ENCODE measurements at regions not wholly inside any gene's neighbourhood (a gene's known extent, or its start where the extent isn't known, plus 50 kb on each side); places are given as distances from the start of the nearest gene placed in this dataset.
"Not testable (repeated sequence)": the region's sequence is repeated elsewhere in the genome, so short reads cannot be mapped to it uniquely, and the experiment has no call there.

- Mint-ChIP-seq H3K4me1 (no peaks in the 10 kb centered on the region), H3K9me3 (no peaks in the 10 kb centered on the region), H3K36me3 (ENCODE audit: low read depth) (no peaks in the 10 kb centered on the region), H3K27me3 (peaks cover 17% of the 10 kb centered on the region), H3K27ac (no peak overlapping the region), H3K4me3 (no peak overlapping the region)
- intact Hi-C loops (cut with micrococcal nuclease), result no loop called here
- DNase-seq, result no peak
Measured at GRCh38 chr9:87342743-87343142, 154.9 kb upstream of the DAPK1 start.

- Mint-ChIP-seq H3K36me3 (ENCODE audit: low read depth) (no peaks in the 10 kb centered on the region), H3K9me3 (no peaks in the 10 kb centered on the region), H3K4me1 (no peaks in the 10 kb centered on the region), H3K27ac (no peak overlapping the region), H3K4me3 (no peak overlapping the region), H3K27me3 (peaks cover 5% of the 10 kb centered on the region)
- DNase-seq, result no peak
- intact Hi-C loops (cut with micrococcal nuclease), result no loop called here
Measured at GRCh38 chr9:87343816-87344430, 153.7 kb upstream of the DAPK1 start.

- H3K27ac Mint-ChIP-seq, result no peak overlapping the region
- intact Hi-C loops (cut with micrococcal nuclease), result no loop called here
- no peaks in the 10 kb centered on the region for H3K36me3 Mint-ChIP-seq (ENCODE audit: low read depth)
- no peaks in the 10 kb centered on the region for H3K9me3 Mint-ChIP-seq
- no peaks in the 10 kb centered on the region for H3K4me1 Mint-ChIP-seq
- no peak for DNase-seq
- peaks cover 2% of the 10 kb centered on the region for H3K27me3 Mint-ChIP-seq
- no peak overlapping the region for H3K4me3 Mint-ChIP-seq
Measured at GRCh38 chr9:87346061-87346665, 151.5 kb upstream of the DAPK1 start.

GRCh38 chr9:87350915-87351314, 146.8 kb upstream of the DAPK1 start:
- intact Hi-C loops (cut with micrococcal nuclease), result no loop called here
- Mint-ChIP-seq H3K4me3 (no peak overlapping the region), H3K36me3 (ENCODE audit: low read depth) (no peaks in the 10 kb centered on the region), H3K9me3 (no peaks in the 10 kb centered on the region), H3K27ac (no peak overlapping the region), H3K4me1 (no peaks in the 10 kb centered on the region), H3K27me3 (peaks cover 4% of the 10 kb centered on the region)
- DNase-seq, result no peak

- Mint-ChIP-seq H3K27ac (no peak overlapping the region), H3K27me3 (peaks cover 4% of the 10 kb centered on the region), H3K9me3 (no peaks in the 10 kb centered on the region)
Measured at GRCh38 chr9:87353301-87353700, 144.4 kb upstream of the DAPK1 start.

GRCh38 chr9:87354147-87354546, 143.5 kb upstream of the DAPK1 start:
- Mint-ChIP-seq H3K36me3 (ENCODE audit: low read depth) (no peaks in the 10 kb centered on the region), H3K27me3 (peaks cover 3% of the 10 kb centered on the region), H3K4me1 (no peaks in the 10 kb centered on the region), H3K27ac (no peak overlapping the region), H3K9me3 (no peaks in the 10 kb centered on the region), H3K4me3 (no peak overlapping the region)
- DNase-seq, result no peak
- intact Hi-C loops (cut with micrococcal nuclease), result no loop called here

More at GRCh38 chr9:87353301-87353700, 144.4 kb upstream of the DAPK1 start:
- H3K4me1 Mint-ChIP-seq, result no peaks in the 10 kb centered on the region
- no peak for DNase-seq
- H3K4me3 Mint-ChIP-seq, result no peak overlapping the region
- intact Hi-C loops (cut with micrococcal nuclease), result no loop called here
- H3K36me3 Mint-ChIP-seq (ENCODE audit: low read depth), result no peaks in the 10 kb centered on the region

- no peak overlapping the region for H3K4me3 Mint-ChIP-seq
- intact Hi-C loops (cut with micrococcal nuclease), result no loop called here
- no peaks in the 10 kb centered on the region for H3K9me3 Mint-ChIP-seq
- no peak overlapping the region for H3K27ac Mint-ChIP-seq
- H3K36me3 Mint-ChIP-seq (ENCODE audit: low read depth), result no peaks in the 10 kb centered on the region
- peak; percentile 12 for DNase-seq
- peaks cover 10% of the 10 kb centered on the region for H3K27me3 Mint-ChIP-seq
- H3K4me1 Mint-ChIP-seq, result no peaks in the 10 kb centered on the region
Measured at GRCh38 chr9:87357600-87357999, 140.1 kb upstream of the DAPK1 start.

- H3K4me1 Mint-ChIP-seq, result no peaks in the 10 kb centered on the region
- H3K4me3 Mint-ChIP-seq, result no peak overlapping the region
- peaks cover 13% of the 10 kb centered on the region for H3K27me3 Mint-ChIP-seq
- no peaks in the 10 kb centered on the region for H3K9me3 Mint-ChIP-seq
- intact Hi-C loops (cut with micrococcal nuclease), result no loop called here
- peak; percentile 18 for DNase-seq
- H3K36me3 Mint-ChIP-seq (ENCODE audit: low read depth), result no peaks in the 10 kb centered on the region
- H3K27ac Mint-ChIP-seq, result no peak overlapping the region
Measured at GRCh38 chr9:87359264-87359663, 138.4 kb upstream of the DAPK1 start.

GRCh38 chr9:87359958-87360601, 137.6 kb upstream of the DAPK1 start:
- H3K27ac Mint-ChIP-seq, result no peak overlapping the region

GRCh38 chr9:87370049-87370685, 127.5 kb upstream of the DAPK1 start:
- H3K36me3 Mint-ChIP-seq (ENCODE audit: low read depth), result no peaks in the 10 kb centered on the region
- H3K27ac Mint-ChIP-seq, result no peak overlapping the region
- H3K4me3 Mint-ChIP-seq, result no peak overlapping the region
- intact Hi-C loops (cut with micrococcal nuclease), result loop anchor here (5.0 kb wide), 1 partner anchor 92 kb away; no protein-coding TSS in a partner anchor
- peaks cover 8% of the 10 kb centered on the region for H3K4me1 Mint-ChIP-seq
- H3K27me3 Mint-ChIP-seq, result peaks cover 12% of the 10 kb centered on the region
- DNase-seq, result no peak
- no peaks in the 10 kb centered on the region for H3K9me3 Mint-ChIP-seq

More at GRCh38 chr9:87359958-87360601, 137.6 kb upstream of the DAPK1 start:
- Mint-ChIP-seq H3K4me3 (no peak overlapping the region), H3K9me3 (no peaks in the 10 kb centered on the region), H3K27me3 (peaks cover 13% of the 10 kb centered on the region), H3K4me1 (no peaks in the 10 kb centered on the region), H3K36me3 (ENCODE audit: low read depth) (no peaks in the 10 kb centered on the region)
- DNase-seq, result no peak
- intact Hi-C loops (cut with micrococcal nuclease), result no loop called here

- Mint-ChIP-seq H3K27me3 (peaks cover 12% of the 10 kb centered on the region), H3K4me1 (peaks cover 8% of the 10 kb centered on the region), H3K9me3 (no peaks in the 10 kb centered on the region), H3K27ac (no peak overlapping the region), H3K36me3 (ENCODE audit: low read depth) (no peaks in the 10 kb centered on the region), H3K4me3 (no peak overlapping the region)
- no peak for DNase-seq
- intact Hi-C loops (cut with micrococcal nuclease), result loop anchor here (5.0 kb wide), 1 partner anchor 90 kb away; no protein-coding TSS in a partner anchor
Measured at GRCh38 chr9:87371795-87372355, 125.8 kb upstream of the DAPK1 start.

- intact Hi-C loops (cut with micrococcal nuclease), result loop anchor here (5.0 kb wide), 1 partner anchor 90 kb away; no protein-coding TSS in a partner anchor
- Mint-ChIP-seq H3K27ac (no peak overlapping the region), H3K4me3 (no peak overlapping the region)
Measured at GRCh38 chr9:87372356-87372851, 125.3 kb upstream of the DAPK1 start.

GRCh38 chr9:87374023-87374919, 123.4 kb upstream of the DAPK1 start:
- intact Hi-C loops (cut with micrococcal nuclease), result loop anchor here (5.0 kb wide), 1 partner anchor 88 kb away; no protein-coding TSS in a partner anchor
- DNase-seq, result peak; percentile 58
- H3K27ac Mint-ChIP-seq; H3K4me1 Mint-ChIP-seq; H3K9me3 Mint-ChIP-seq; H3K36me3 Mint-ChIP-seq (ENCODE audit: low read depth); H3K27me3 Mint-ChIP-seq: not testable (repeated sequence)
- H3K4me3 Mint-ChIP-seq, result peak overlapping the region; percentile 8

More at GRCh38 chr9:87372356-87372851, 125.3 kb upstream of the DAPK1 start:
- peaks cover 8% of the 10 kb centered on the region for H3K4me1 Mint-ChIP-seq
- H3K9me3 Mint-ChIP-seq, result no peaks in the 10 kb centered on the region
- H3K27me3 Mint-ChIP-seq, result peaks cover 10% of the 10 kb centered on the region
- H3K36me3 Mint-ChIP-seq (ENCODE audit: low read depth), result no peaks in the 10 kb centered on the region
- no peak for DNase-seq

Measured in activated CD4-positive, alpha-beta T cell treated with anti-CD3 and anti-CD28 coated beads, Interleukin-2, amount 10 ng/mL, durations not matched to agents 24 days and 14 days (primary cell).